HG03103 (cell line): ENCODE measurements at regions not wholly inside any gene's neighbourhood (a gene's known extent, or its start where the extent isn't known, plus 50 kb on each side); places are given as distances from the start of the nearest gene placed in this dataset.
"Not testable (repeated sequence)": the region's sequence is repeated elsewhere in the genome, so short reads cannot be mapped to it uniquely, and the experiment has no call there.

Experiments used
- ATAC-seq: cut with Tn5 transposase; IDR thresholded peaks from one replicate; pipeline ENCODE4 v1.9.1; 2021; ENCODE audit warnings: low read depth; ENCODE audit not compliant: unreplicated experiment

GRCh38 chr4:170743633-170744032, 653.9 kb upstream of the AADAT start:
- no peak for ATAC-seq

GRCh38 chr4:170741856-170742255, 652.1 kb upstream of the AADAT start:
- ATAC-seq = no peak

GRCh38 chr4:170736710-170737109, 647.0 kb upstream of the AADAT start:
- no peak for ATAC-seq

GRCh38 chr4:170729897-170730296, 640.1 kb upstream of the AADAT start:
- ATAC-seq = no peak

DNA sequence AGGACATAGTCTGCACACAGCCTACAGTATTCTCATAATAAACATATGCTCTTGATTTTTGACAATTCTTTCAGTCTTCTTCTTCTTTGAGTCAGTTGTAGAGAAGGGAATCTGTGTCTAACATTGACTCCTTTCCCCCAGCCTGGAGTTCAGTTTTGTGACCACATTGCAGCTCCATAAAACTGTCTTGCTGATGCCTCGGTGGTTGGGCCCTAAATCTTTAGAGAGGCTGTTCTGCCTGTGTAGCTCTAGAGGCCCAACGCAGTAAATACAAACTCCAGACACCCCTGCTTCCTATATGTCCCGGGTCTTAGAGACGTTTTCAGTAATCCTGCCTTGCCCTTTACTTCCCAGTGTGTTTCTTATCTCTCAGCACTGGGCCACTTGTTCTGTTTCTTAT, 639.5 kb upstream of the AADAT start:
- no peak for ATAC-seq

- ATAC-seq = no peak
Measured at GRCh38 chr4:170724191-170724590, 634.4 kb upstream of the AADAT start.

DNA sequence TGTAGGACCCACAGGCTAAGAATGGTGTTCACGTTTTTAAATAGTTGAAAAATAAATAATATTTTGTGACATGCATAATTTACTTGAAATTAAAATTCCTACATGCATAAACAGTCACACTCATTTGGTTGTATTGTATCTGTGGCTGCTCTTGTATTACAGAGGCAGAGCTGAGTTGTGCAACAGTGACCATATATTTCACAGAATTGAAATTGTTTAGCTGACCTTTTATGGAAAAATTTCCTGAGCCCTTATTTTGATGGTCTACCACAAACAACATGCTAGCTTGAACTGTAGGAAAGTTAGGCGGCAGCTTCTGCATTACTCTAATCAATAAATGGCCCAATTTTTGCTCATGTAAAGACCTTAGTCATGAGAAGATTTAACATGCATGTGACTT, 633.4 kb upstream of the AADAT start:
- ATAC-seq = no peak

DNA sequence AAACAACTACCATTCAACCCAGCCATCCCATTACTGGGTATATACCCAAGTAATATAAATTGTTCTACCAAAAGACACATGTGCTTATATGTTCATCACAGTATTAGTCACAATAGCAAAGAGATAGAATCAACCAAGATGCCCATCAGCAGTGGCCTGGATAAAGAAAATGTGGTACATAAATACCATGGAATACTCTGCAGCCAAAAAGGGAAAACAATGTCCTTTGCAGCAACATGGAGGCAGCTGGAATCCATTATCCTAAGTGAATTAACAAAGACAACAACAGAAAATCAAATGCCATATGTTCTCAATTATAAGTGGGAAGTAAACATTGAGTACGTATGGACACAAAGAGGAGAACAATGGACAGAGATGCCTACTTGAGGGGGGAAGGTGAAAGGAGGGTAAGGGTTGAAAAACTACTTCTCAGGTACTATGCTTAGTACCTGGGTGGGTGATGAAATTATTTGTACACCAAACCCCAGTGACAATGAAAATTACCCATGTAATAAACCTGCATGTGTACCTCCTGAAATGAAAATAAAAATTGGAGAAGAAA, 632.1 kb upstream of the AADAT start:
- no peak for ATAC-seq

- no peak for ATAC-seq
Measured at GRCh38 chr4:170716868-170717267, 627.1 kb upstream of the AADAT start.

GRCh38 chr4:170705907-170706306, 616.2 kb upstream of the AADAT start:
- ATAC-seq = no peak

DNA sequence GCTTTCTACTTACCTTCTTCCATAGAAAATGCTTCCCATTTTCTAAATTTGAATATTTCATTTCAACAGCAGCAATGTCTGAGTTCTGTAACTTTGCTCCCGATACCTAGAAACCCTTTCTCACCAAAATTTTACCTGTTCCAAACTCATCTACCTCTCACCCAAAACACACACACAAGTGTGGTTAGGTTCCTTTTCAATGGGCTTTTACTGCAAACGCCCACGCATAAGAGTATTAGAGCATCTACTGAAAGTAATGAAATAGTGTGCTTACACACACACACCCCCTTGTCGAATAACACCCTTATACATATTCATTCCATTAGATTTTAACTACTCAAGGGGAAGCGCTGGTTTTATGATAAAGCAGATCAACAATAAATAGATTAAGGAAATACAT, 610.3 kb upstream of the AADAT start:
- no peak for ATAC-seq

DNA sequence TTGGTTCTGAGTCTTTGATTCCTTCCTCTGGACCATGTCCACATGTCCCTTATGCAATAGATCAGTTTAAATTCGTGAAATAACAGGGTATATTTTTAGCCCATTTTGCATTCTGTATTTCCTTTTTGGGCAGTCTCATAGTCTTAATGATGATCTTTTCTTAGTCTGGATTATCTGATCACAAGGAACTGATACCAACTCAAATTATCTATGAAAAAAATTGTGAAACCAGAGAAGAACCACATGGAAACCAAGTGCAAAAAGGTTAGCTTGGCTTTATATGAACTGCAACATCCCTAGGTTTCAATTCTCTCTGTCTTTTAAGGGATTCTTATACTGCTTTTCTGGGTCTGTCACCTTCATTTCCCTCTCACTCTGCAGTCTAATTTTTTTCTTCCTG, 608.6 kb upstream of the AADAT start:
- peak; percentile 57 for ATAC-seq

GRCh38 chr4:170697845-170698244, 608.1 kb upstream of the AADAT start:
- ATAC-seq = peak; percentile 29

GRCh38 chr4:170697045-170697444, 607.3 kb upstream of the AADAT start:
- no peak for ATAC-seq

GRCh38 chr4:170691168-170691567, 601.4 kb upstream of the AADAT start:
- ATAC-seq = no peak

- ATAC-seq = no peak
Measured at GRCh38 chr4:170687751-170688150, 598.0 kb upstream of the AADAT start.

DNA sequence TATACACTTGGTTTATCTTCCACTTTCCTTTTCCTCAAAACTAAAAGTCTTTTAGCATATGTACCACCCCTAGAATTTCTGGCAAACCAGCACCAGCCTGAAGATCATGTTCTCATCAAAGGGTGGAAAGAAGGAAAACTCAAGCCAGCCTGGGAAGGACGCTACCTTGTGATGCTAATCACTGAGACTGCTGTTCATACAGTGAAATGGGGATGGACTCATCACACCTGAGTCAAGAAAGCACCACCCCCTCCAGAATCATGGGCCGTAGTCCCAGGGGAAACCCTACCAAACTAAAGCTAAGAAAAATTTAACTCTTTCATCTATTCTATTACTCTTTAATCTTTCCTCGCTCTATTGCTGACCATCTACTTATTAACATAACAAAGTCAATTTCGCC, 595.9 kb upstream of the AADAT start:
- not testable (repeated sequence) for ATAC-seq

- ATAC-seq = no peak
Measured at GRCh38 chr4:170682558-170683294, 593.0 kb upstream of the AADAT start.

GRCh38 chr4:170682087-170682486, 592.3 kb upstream of the AADAT start:
- not testable (repeated sequence) for ATAC-seq

DNA sequence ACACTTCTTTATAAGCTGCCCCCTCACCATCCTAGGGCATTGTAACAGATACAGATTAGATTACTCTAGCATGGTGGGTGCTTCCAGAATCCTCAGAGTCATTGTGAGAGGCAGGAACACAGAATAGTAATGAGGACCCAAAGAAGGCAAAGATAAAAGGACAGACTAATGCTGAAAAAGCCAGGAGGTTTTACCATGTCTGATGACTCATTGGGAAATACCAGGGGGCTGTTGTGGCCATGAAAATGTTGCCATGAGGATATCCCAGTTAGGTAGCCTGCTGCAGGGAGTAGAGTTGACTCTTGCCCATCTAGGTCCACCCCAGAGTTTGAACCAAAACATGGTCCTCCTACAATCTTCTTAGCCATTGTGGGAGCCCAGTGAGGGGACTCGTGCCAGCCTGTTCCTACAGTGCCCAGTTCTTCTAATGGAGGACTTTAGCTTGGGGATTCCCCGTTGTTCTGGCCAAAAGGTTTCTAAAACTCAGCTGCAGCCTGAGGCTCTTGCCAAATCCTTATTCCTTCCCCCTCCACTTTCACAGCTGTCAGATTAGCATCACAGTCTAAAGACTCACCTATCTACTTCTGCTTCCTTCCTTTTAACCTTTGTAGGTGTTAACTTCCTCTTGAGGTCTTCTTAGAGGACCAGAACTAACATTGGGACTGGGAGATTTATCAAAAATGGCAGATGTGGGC, 586.0 kb upstream of the AADAT start:
- no peak for ATAC-seq

DNA sequence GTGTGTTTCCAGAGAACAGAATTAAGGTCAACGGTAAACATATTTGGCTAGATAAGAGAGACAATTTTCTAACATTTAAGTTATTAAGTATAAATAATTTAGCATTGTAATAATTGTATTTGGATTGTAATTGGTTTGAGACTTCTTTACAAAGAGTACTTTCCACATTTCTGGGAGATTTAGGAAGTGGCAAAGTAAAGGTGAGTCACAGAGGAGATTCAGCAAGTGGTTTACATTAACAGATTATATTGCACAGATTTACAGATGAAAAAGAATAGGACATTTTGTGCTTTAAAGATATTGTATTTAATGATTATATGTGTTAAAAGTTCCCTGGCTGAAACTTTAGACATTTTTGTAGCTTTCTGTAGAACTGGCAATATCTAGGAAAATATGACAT, 584.4 kb upstream of the AADAT start:
- no peak for ATAC-seq

DNA sequence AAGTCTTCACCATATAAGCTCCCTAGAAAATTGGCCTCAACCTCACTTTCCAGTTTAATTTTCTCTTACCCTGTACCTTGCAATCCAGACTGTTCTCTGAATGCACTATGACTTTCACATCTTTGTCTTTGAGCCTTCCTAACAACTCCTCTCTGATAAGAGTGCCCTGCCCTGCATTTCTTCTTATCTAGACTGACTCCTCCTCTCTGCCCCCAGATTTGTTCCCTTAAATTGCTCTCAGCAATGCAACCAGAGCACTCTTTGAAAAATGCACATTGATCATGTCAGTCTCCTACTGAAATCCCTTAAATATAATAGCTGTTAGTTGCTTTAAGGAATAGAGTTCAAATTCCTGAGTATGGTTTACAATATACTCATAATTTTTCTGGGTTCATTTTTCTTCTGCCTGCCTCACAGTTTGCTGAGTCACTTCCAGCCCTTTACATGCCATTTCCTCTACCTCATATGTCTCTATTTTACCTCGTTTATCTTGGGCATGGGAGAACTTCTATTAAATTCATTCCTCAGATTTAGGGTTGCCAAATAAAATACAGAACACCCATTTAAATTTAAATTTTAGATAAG, 582.7 kb upstream of the AADAT start:
- no peak for ATAC-seq
